ENCODE measurements at regions not wholly inside any gene's neighbourhood (a gene's known extent, or its start where the extent isn't known, plus 50 kb on each side); places are given as distances from the start of the nearest gene placed in this dataset.

GRCh38 chr16:50992350-50993032 is 158.6 kb downstream of the SALL1 start:
- DNase-seq = no peak

- no peak for DNase-seq
These were observed 159.6 kb downstream of the SALL1 start for GRCh38 chr16:50991436-50991835.

- no peak for DNase-seq
These were observed 160.1 kb downstream of the SALL1 start for GRCh38 chr16:50991006-50991405.

GRCh38 chr16:50989047-50989446 is 162.0 kb downstream of the SALL1 start:
- DNase-seq = no peak

GRCh38 chr16:50988441-50988840 is 162.6 kb downstream of the SALL1 start:
- no peak for DNase-seq

- DNase-seq = no peak
These were observed 164.6 kb downstream of the SALL1 start for GRCh38 chr16:50986453-50986852.

GRCh38 chr16:50985733-50986132 is 165.3 kb downstream of the SALL1 start:
- DNase-seq = no peak

- no peak for DNase-seq
These were observed 166.4 kb downstream of the SALL1 start for GRCh38 chr16:50984688-50985087.

GRCh38 chr16:50982808-50983207 is 168.3 kb downstream of the SALL1 start:
- DNase-seq = no peak

- DNase-seq = no peak
These were observed 169.1 kb downstream of the SALL1 start for GRCh38 chr16:50981951-50982350.

- no peak for DNase-seq
These were observed 170.4 kb downstream of the SALL1 start for GRCh38 chr16:50980666-50981065.

GRCh38 chr16:50979806-50980620 is 171.1 kb downstream of the SALL1 start:
- no peak for DNase-seq

- DNase-seq = no peak
These were observed 173.9 kb downstream of the SALL1 start for GRCh38 chr16:50977138-50977537.

- DNase-seq = no peak
These were observed 176.5 kb downstream of the SALL1 start for GRCh38 chr16:50974438-50975036.

- no peak for DNase-seq
These were observed 178.2 kb downstream of the SALL1 start for GRCh38 chr16:50972876-50973275.

GRCh38 chr16:50970281-50970680 is 180.8 kb downstream of the SALL1 start:
- no peak for DNase-seq

GRCh38 chr16:50967827-50968612 is 183.1 kb downstream of the SALL1 start:
- DNase-seq = no peak

- no peak for DNase-seq
These were observed 186.6 kb downstream of the SALL1 start for GRCh38 chr16:50964491-50964890.

GRCh38 chr16:50961952-50962351 is 189.1 kb downstream of the SALL1 start:
- no peak for DNase-seq

- DNase-seq = no peak
These were observed 190.4 kb downstream of the SALL1 start for GRCh38 chr16:50960517-50961202.

- no peak for DNase-seq
These were observed 194.0 kb downstream of the SALL1 start for GRCh38 chr16:50957056-50957455.

GRCh38 chr16:50956637-50957036 is 194.4 kb downstream of the SALL1 start:
- no peak for DNase-seq

- DNase-seq = no peak
These were observed 195.8 kb downstream of the SALL1 start for GRCh38 chr16:50955311-50955710.
